Body of pancreas (tissue), 4 donors: ENCODE measurements at regions not wholly inside any gene's neighbourhood (a gene's known extent, or its start where the extent isn't known, plus 50 kb on each side); places are given as distances from the start of the nearest gene placed in this dataset.

Experiments
- POLR2A ChIP-seq, 3 donors: fragments of 450-650 bp; IDR thresholded peaks; one replicate each; pipeline ENCODE4 v1.6.1; 2016; ENCODE audit warnings: antibody characterized with exemption in 3 of 3, mild to moderate bottlenecking in 2 of 3
- TF ChIP-seq, protein P1 (sequence below), 7 experiments: fragments of 450-650 bp in 4 of 7; fragments of 200-600 bp in 3 of 7; sonication (generic) in 3 of 7; IDR thresholded peaks; one replicate each; pipeline ENCODE4 v1.5.1; 2016 to 2019; ENCODE audit warnings: antibody characterized with exemption in 7 of 7

DNA sequence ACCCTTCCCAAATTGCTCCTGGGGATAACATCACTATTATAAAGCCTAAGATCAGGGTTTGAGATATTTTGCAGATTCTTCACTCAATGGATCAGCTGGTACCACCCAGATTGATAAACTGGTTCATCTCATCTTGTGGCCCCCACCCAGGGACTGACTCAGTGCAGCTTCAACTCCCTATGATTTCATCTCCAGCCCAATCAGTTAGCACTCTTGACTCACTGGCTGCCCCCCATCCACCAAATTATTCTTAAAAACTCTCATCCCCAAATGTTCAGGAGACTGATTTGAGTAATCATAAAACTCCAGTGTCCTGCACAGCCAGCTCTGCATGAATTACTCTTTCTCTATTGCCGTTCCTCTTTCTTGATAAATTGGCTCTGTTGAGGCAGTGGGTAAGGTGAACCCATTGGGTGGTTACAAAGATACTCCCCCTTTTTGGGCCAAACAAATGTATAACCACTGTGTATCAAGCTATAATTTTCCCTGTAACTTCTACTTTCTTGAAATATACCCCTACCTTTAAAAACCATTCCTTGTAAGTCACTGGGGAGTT, 263.3 kb upstream of the IL12B start:
- TF ChIP-seq, protein P1, sequence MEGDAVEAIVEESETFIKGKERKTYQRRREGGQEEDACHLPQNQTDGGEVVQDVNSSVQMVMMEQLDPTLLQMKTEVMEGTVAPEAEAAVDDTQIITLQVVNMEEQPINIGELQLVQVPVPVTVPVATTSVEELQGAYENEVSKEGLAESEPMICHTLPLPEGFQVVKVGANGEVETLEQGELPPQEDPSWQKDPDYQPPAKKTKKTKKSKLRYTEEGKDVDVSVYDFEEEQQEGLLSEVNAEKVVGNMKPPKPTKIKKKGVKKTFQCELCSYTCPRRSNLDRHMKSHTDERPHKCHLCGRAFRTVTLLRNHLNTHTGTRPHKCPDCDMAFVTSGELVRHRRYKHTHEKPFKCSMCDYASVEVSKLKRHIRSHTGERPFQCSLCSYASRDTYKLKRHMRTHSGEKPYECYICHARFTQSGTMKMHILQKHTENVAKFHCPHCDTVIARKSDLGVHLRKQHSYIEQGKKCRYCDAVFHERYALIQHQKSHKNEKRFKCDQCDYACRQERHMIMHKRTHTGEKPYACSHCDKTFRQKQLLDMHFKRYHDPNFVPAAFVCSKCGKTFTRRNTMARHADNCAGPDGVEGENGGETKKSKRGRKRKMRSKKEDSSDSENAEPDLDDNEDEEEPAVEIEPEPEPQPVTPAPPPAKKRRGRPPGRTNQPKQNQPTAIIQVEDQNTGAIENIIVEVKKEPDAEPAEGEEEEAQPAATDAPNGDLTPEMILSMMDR (IDR thresholded peaks at IDR 0.05), result no peak
- TF ChIP-seq POLR2A (IDR thresholded peaks at IDR 0.05), result no peak
